Esophagus muscularis mucosa (tissue), 4 donors: ENCODE measurements at regions not wholly inside any gene's neighbourhood (a gene's known extent, or its start where the extent isn't known, plus 50 kb on each side); places are given as distances from the start of the nearest gene placed in this dataset.

ENCODE experiments used
- DNase-seq: peaks from one replicate; pipeline ENCODE4 v3.0.0-alpha.2; 2017; ENCODE audit errors: extremely low spot score
- H3K27ac ChIP-seq, 4 donors: fragments of 200-600 bp; sonication (generic); replicated peaks in 1 of 4; 1 replicate in 3 of 4; 2 replicates in 1 of 4; pipeline ENCODE4 v1.5.1; 2016 to 2019; ENCODE audit warnings: mild to moderate bottlenecking in 1 of 4
- H3K27me3 ChIP-seq, 4 donors: fragments of 200-600 bp; sonication (generic); one replicate each; pipeline versions ENCODE4 v1.5.1 to v1.6.0; 2016 to 2019
- H3K36me3 ChIP-seq, 4 donors: fragments of 200-600 bp; sonication (generic); one replicate each; pipeline ENCODE4 v1.5.1; 2016 to 2019
- H3K4me1 ChIP-seq, 4 donors: fragments of 200-600 bp; sonication (generic); one replicate each; pipeline ENCODE4 v1.5.1; 2016 to 2019
- H3K4me3 ChIP-seq, 4 donors: fragments of 200-600 bp; sonication (generic); 1 replicate in 2 of 4; 2 replicates in 2 of 4; pipeline ENCODE4 v1.5.1; 2016 to 2019; ENCODE audit warnings: mild to moderate bottlenecking in 4 of 4, moderate library complexity in 1 of 4
- H3K9me3 ChIP-seq, 4 donors: fragments of 200-600 bp; sonication (generic); 1 replicate in 3 of 4; 2 replicates in 1 of 4; pipeline ENCODE4 v1.5.1; 2016 to 2019
- EP300 ChIP-seq: sonication (generic); formaldehyde crosslinking; IDR thresholded peaks from one replicate; pipeline ENCODE4 v1.6.1; 2017; ENCODE audit warnings: antibody characterized with exemption
- POLR2A ChIP-seq: fragments of 450-650 bp; IDR thresholded peaks from one replicate; pipeline ENCODE4 v1.6.1; 2017; ENCODE audit warnings: antibody characterized with exemption, moderate library complexity, mild to moderate bottlenecking, low read depth
- POLR2AphosphoS5 ChIP-seq, 2 donors: sonication (generic); formaldehyde crosslinking; IDR thresholded peaks; one replicate each; pipeline ENCODE4 v1.6.1; 2017; ENCODE audit warnings: antibody characterized with exemption in 2 of 2
- WGBS: methylation state at CpG from one replicate; pipeline ENCODE4 v1.1.5; 2018; 5-methylcytosine and 5-hydroxymethylcytosine counted together
- intact Hi-C: fragments of 100-400 bp; cut with DNase I; formaldehyde crosslinking; loops from one replicate; pipeline ENCODE4 v1.15.1; 2023
- TF ChIP-seq, protein P1 (sequence below), 3 experiments: fragments of 200-600 bp in 2 of 3; fragments of 450-650 bp in 1 of 3; sonication (generic) in 2 of 3; IDR thresholded peaks; one replicate each; pipeline ENCODE4 v1.5.1; 2017 to 2019; ENCODE audit warnings: antibody characterized with exemption in 3 of 3, mild to moderate bottlenecking in 2 of 3, moderate library complexity in 1 of 3

DNA sequence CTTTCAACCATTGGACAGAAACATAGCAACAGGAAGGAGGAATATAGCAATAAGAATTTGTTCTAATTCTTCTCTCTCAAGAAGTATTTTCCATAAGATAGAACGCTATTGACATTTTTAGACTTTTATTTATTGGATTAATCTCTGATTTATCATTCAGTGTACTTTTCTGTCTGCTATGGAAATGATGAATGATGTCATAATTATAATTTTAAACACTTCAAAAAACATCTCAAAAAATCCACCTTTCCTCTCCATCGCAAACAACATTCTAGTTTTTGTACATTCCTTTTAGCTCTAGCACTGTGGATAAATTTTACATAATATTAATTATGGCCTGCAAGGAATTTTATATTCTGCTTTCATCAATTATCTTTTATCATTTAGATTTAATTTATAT, 643.2 kb downstream of the DHX35 start:
- peaks cover 0 to 6% (median 0%) of the 10 kb centered on the region in 4 donors for H3K9me3 ChIP-seq
- no peaks in the 10 kb centered on the region for H3K36me3 ChIP-seq
- no peaks in the 10 kb centered on the region for H3K27me3 ChIP-seq
- H3K27ac ChIP-seq: no peak overlapping the region
- H3K4me1 ChIP-seq: no peaks in the 10 kb centered on the region
- intact Hi-C loops: no loop called here
- no peak for DNase-seq
- no peak overlapping the region for H3K4me3 ChIP-seq
- TF ChIP-seq POLR2A (no peak), POLR2AphosphoS5 (IDR thresholded peaks at IDR 0.05) (no peak), EP300 (no peak)
- TF ChIP-seq, protein P1, sequence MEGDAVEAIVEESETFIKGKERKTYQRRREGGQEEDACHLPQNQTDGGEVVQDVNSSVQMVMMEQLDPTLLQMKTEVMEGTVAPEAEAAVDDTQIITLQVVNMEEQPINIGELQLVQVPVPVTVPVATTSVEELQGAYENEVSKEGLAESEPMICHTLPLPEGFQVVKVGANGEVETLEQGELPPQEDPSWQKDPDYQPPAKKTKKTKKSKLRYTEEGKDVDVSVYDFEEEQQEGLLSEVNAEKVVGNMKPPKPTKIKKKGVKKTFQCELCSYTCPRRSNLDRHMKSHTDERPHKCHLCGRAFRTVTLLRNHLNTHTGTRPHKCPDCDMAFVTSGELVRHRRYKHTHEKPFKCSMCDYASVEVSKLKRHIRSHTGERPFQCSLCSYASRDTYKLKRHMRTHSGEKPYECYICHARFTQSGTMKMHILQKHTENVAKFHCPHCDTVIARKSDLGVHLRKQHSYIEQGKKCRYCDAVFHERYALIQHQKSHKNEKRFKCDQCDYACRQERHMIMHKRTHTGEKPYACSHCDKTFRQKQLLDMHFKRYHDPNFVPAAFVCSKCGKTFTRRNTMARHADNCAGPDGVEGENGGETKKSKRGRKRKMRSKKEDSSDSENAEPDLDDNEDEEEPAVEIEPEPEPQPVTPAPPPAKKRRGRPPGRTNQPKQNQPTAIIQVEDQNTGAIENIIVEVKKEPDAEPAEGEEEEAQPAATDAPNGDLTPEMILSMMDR (IDR thresholded peaks at IDR 0.05): no peak
- WGBS: 95% methylated on average over 2 of the region's 2 CpGs

DNA sequence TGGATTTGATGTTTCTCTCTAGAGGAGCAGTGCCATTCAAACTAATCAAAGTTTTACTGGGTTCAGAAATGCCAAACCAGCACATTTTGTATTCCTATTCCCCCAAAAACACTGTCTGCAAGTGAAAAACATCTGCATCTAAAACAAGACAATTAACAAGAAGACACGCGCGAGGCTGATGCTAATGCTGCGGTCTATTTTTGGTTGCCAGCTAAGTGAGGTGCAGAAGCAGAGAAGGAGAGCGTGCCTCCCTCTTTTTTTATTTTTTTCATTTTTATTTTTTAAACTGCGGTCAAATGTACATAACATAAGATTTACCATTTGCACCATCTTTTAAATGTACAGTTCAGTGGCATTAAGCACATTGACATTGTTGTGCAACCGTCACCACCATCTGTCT, 641.1 kb downstream of the DHX35 start:
- Histone ChIP-seq H3K36me3 (no peaks in the 10 kb centered on the region), H3K27me3 (no peaks in the 10 kb centered on the region), H3K27ac (no peak overlapping the region), H3K4me1 (no peaks in the 10 kb centered on the region), H3K4me3 (no peak overlapping the region), H3K9me3 (no peaks in the 10 kb centered on the region)
- intact Hi-C loops: no loop called here
- 87% methylated on average over 7 of the region's 7 CpGs for WGBS
- no peak for DNase-seq
- no peak for TF ChIP-seq EP300
- TF ChIP-seq POLR2AphosphoS5 (IDR thresholded peaks at IDR 0.05): no peak
- TF ChIP-seq, protein P1 (IDR thresholded peaks at IDR 0.05): no peak
- no peak for TF ChIP-seq POLR2A

DNA sequence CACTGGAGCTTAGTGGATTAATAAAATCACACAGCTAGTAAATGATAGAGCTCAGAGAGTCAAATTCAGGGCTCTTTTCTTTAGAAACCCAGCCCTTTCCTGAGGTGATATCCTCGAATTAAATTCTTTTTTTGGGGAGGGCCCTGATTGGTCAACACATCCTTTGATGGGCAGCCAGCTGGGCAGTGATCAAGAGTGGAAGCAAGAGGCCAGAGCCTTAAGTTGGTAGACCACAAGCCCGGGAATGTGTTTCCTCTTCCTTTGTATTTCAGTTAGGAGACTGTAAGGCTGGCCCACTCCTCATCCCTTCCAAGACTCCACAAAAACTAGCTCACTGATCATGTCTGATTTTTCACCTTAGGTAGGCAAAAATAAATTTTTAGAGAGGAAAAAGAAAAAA, 640.5 kb downstream of the DHX35 start:
- 56% methylated on average over 2 of the region's 2 CpGs for WGBS
- intact Hi-C loops: no loop called here
- no peak for DNase-seq
- Histone ChIP-seq H3K9me3 (no peaks in the 10 kb centered on the region), H3K27me3 (no peaks in the 10 kb centered on the region), H3K4me1 (no peaks in the 10 kb centered on the region), H3K36me3 (no peaks in the 10 kb centered on the region), H3K4me3 (no peak overlapping the region), H3K27ac (no peak overlapping the region)
- no peak for TF ChIP-seq POLR2AphosphoS5 (IDR thresholded peaks at IDR 0.05)
- TF ChIP-seq, protein P1 (IDR thresholded peaks at IDR 0.05): no peak
- TF ChIP-seq POLR2A: no peak
- no peak for TF ChIP-seq EP300

DNA sequence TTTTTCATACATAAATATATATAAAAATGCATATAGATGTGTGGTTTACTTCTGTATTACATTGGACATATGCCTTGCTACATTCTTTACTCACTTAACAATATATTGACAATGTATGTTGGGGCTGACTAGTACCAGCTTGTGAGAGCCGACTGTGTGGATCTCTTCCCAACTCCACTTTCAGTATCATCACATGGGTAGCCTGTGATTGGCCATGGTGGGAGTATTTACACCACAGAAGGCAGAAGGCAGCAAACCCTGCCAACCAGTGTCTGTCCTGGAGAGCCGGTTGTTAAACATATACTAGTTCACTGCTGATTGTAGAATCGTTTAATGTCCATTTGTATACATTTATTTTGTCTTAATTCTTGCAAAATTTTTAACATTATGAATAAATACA, 638.7 kb downstream of the DHX35 start:
- Histone ChIP-seq H3K4me3 (no peak overlapping the region), H3K4me1 (no peaks in the 10 kb centered on the region), H3K27me3 (no peaks in the 10 kb centered on the region), H3K27ac (no peak overlapping the region), H3K9me3 (no peaks in the 10 kb centered on the region), H3K36me3 (no peaks in the 10 kb centered on the region)
- 86% methylated on average over 3 of the region's 3 CpGs for WGBS
- no peak for DNase-seq
- TF ChIP-seq, protein P1 (IDR thresholded peaks at IDR 0.05): no peak
- TF ChIP-seq POLR2A (no peak), EP300 (no peak), POLR2AphosphoS5 (IDR thresholded peaks at IDR 0.05) (no peak)
- intact Hi-C loops: no loop called here

DNA sequence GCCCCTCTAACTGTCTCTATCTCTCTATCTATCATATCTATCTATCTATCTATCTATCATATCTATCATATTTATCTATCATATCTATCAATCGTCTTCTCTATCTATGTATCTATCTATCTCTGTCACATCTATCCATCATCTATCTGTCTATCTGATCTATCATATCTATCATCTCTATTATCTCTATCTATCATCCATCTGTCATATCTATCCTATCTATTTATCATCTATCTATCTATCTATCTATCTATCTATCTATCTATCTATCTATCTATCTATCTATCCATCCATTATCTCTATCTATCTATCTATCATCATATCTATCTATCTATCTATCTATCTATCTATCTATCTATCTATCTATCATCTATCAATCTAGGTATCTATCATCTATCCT, 638.0 kb downstream of the DHX35 start:
- H3K27me3 ChIP-seq: no peaks in the 10 kb centered on the region
- no peak for DNase-seq
- H3K9me3 ChIP-seq: no peaks in the 10 kb centered on the region
- H3K27ac ChIP-seq: no peak overlapping the region
- no peak for TF ChIP-seq POLR2A
- no peak for TF ChIP-seq POLR2AphosphoS5 (IDR thresholded peaks at IDR 0.05)
- no peak for TF ChIP-seq EP300
- TF ChIP-seq, protein P1 (IDR thresholded peaks at IDR 0.05): no peak
- H3K36me3 ChIP-seq: no peaks in the 10 kb centered on the region
- no peak overlapping the region for H3K4me3 ChIP-seq
- intact Hi-C loops: no loop called here
- WGBS: 73% methylated on average over 1 of the region's 1 CpG
- no peaks in the 10 kb centered on the region for H3K4me1 ChIP-seq
